SH-SY5Y (cell line): ENCODE measurements at regions not wholly inside any gene's neighbourhood (a gene's known extent, or its start where the extent isn't known, plus 50 kb on each side); places are given as distances from the start of the nearest gene placed in this dataset.

Experiments used
- GATA2 ChIP-seq: IDR thresholded peaks from 2 replicates; pipeline ENCODE4 v1.6.1; 2011; ENCODE audit warnings: mild to moderate bottlenecking, low read depth, low read length
- GATA3 ChIP-seq: IDR thresholded peaks from 2 replicates; pipeline ENCODE4 v1.6.1; 2011; ENCODE audit warnings: low read depth, mild to moderate bottlenecking, low read length, moderate library complexity

GRCh38 chr14:31911160-31911559, 165.9 kb upstream of the ARHGAP5 start:
- TF ChIP-seq GATA3 (no peak), GATA2 (no peak)

GRCh38 chr14:31913370-31913769, 163.7 kb upstream of the ARHGAP5 start:
- TF ChIP-seq GATA3 (no peak), GATA2 (no peak)

- TF ChIP-seq GATA3 = no peak
- no peak for TF ChIP-seq GATA2
Measured at GRCh38 chr14:31920001-31920400, 157.1 kb upstream of the ARHGAP5 start.

- no peak for TF ChIP-seq GATA2
- TF ChIP-seq GATA3 = no peak
Measured at GRCh38 chr14:31920989-31921650, 156.0 kb upstream of the ARHGAP5 start.

GRCh38 chr14:31921721-31922120, 155.4 kb upstream of the ARHGAP5 start:
- TF ChIP-seq GATA2 (no peak), GATA3 (no peak)

- no peak for TF ChIP-seq GATA3
- no peak for TF ChIP-seq GATA2
Measured at GRCh38 chr14:31926123-31926522, 151.0 kb upstream of the ARHGAP5 start.

GRCh38 chr14:31926652-31927347, 150.3 kb upstream of the ARHGAP5 start:
- no peak for TF ChIP-seq GATA3
- TF ChIP-seq GATA2 = no peak

- TF ChIP-seq GATA2 = no peak
- TF ChIP-seq GATA3 = no peak
Measured at GRCh38 chr14:31927348-31927832, 149.7 kb upstream of the ARHGAP5 start.

GRCh38 chr14:31930070-31930469, 147.0 kb upstream of the ARHGAP5 start:
- TF ChIP-seq GATA2 = no peak

- TF ChIP-seq GATA2 (no peak; the same call in 1 of the 2 replicates), GATA3 (no peak)
Measured at GRCh38 chr14:31930493-31931240, 146.4 kb upstream of the ARHGAP5 start.

GRCh38 chr14:31932675-31933074, 144.4 kb upstream of the ARHGAP5 start:
- TF ChIP-seq GATA3 (no peak), GATA2 (no peak)

- TF ChIP-seq GATA3 (no peak), GATA2 (no peak)
Measured at GRCh38 chr14:31933716-31934115, 143.4 kb upstream of the ARHGAP5 start.

GRCh38 chr14:31934767-31935266, 142.3 kb upstream of the ARHGAP5 start:
- TF ChIP-seq GATA3 = no peak
- no peak for TF ChIP-seq GATA2

- no peak for TF ChIP-seq GATA3
- no peak for TF ChIP-seq GATA2
Measured at GRCh38 chr14:31935391-31935790, 141.7 kb upstream of the ARHGAP5 start.

GRCh38 chr14:31936115-31936514, 141.0 kb upstream of the ARHGAP5 start:
- TF ChIP-seq GATA3 (no peak), GATA2 (no peak)
